ENCODE measurements at regions not wholly inside any gene's neighbourhood (a gene's known extent, or its start where the extent isn't known, plus 50 kb on each side); places are given as distances from the start of the nearest gene placed in this dataset.
"Not testable (repeated sequence)": the region's sequence is repeated elsewhere in the genome, so short reads cannot be mapped to it uniquely, and the experiment has no call there.

- TF ChIP-seq CTCF (IDR thresholded peaks at IDR 0.05; ENCODE audit: insufficient read depth, low read length): no peak
- no peak for DNase-seq (ENCODE audit: low read depth)
- H3K4me3 ChIP-seq (ENCODE audit: low read depth, low read length): no peak overlapping the region
These were observed 245.7 kb upstream of the SLC30A5 start for GRCh38 chr5:68848091-68848490.

GRCh38 chr5:68849103-68849502 lies 244.7 kb upstream of the SLC30A5 start:
- DNase-seq (ENCODE audit: low read depth): no peak
- no peak overlapping the region for H3K4me3 ChIP-seq (ENCODE audit: low read depth, low read length)
- TF ChIP-seq CTCF (IDR thresholded peaks at IDR 0.05; ENCODE audit: insufficient read depth, low read length): no peak

- DNase-seq (ENCODE audit: low read depth): no peak
- H3K4me3 ChIP-seq (ENCODE audit: low read depth, low read length): no peak overlapping the region
- TF ChIP-seq CTCF (IDR thresholded peaks at IDR 0.05; ENCODE audit: insufficient read depth, low read length): no peak
These were observed 243.9 kb upstream of the SLC30A5 start for GRCh38 chr5:68849906-68850305.

- DNase-seq (ENCODE audit: low read depth): no peak
- H3K4me3 ChIP-seq (ENCODE audit: low read depth, low read length): no peak overlapping the region
- no peak for TF ChIP-seq CTCF (IDR thresholded peaks at IDR 0.05; ENCODE audit: insufficient read depth, low read length)
These were observed 232.7 kb upstream of the SLC30A5 start for GRCh38 chr5:68861099-68861498.

GRCh38 chr5:68862560-68862959 lies 231.3 kb upstream of the SLC30A5 start:
- DNase-seq (ENCODE audit: low read depth): no peak
- no peak overlapping the region for H3K4me3 ChIP-seq (ENCODE audit: low read depth, low read length)
- no peak for TF ChIP-seq CTCF (IDR thresholded peaks at IDR 0.05; ENCODE audit: insufficient read depth, low read length)

- DNase-seq (ENCODE audit: low read depth); H3K4me3 ChIP-seq (ENCODE audit: low read depth, low read length): not testable (repeated sequence)
These were observed 228.6 kb upstream of the SLC30A5 start for GRCh38 chr5:68865192-68865591.

GRCh38 chr5:68872088-68872839 lies 221.6 kb upstream of the SLC30A5 start:
- no peak for TF ChIP-seq CTCF (IDR thresholded peaks at IDR 0.05; ENCODE audit: insufficient read depth, low read length)
- no peak for DNase-seq (ENCODE audit: low read depth)
- H3K4me3 ChIP-seq (ENCODE audit: low read depth, low read length): no peak overlapping the region

Measured in fibroblast of the aortic adventitia (primary cell).